ENCODE measurements at regions not wholly inside any gene's neighbourhood (a gene's known extent, or its start where the extent isn't known, plus 50 kb on each side); places are given as distances from the start of the nearest gene placed in this dataset.

- intact Hi-C loops (cut with DNase I; ENCODE audit: low total_unique reads), result no loop called here
- 27 to 55% (median 33%) methylated on average over 7 of the region's 7 CpGs for WGBS, 5 donors
Measured at GRCh38 chr10:6973899-6974298, 393.8 kb upstream of the PRKCQ start.

GRCh38 chr10:6972226-6972625 lies 392.1 kb upstream of the PRKCQ start:
- H3K9me3 ChIP-seq, result peaks cover 0 to 5% (median 0%) of the 10 kb centered on the region in 8 donors
- DNase-seq, result no peak
- no peaks in the 10 kb centered on the region for H3K27me3 ChIP-seq (replicated peaks in 1 of 7)
- WGBS, 5 donors, result 50 to 81% (median 70%) methylated on average over 6 of the region's 6 CpGs
- H3K36me3 ChIP-seq, result no peaks in the 10 kb centered on the region
- H3K4me3 ChIP-seq, result no peak overlapping the region
- no peak overlapping the region for H3K27ac ChIP-seq
- peaks cover 0 to 22% (median 4%) of the 10 kb centered on the region in 6 donors for H3K4me1 ChIP-seq
- intact Hi-C loops (cut with DNase I; ENCODE audit: low total_unique reads), result no loop called here
- TF ChIP-seq POLR2A (IDR thresholded peaks at IDR 0.05), result no peak
- no peak for TF ChIP-seq POLR2AphosphoS5 (IDR thresholded peaks at IDR 0.05)
- no peak for TF ChIP-seq CTCF (IDR thresholded peaks at IDR 0.05 in 8 of 11, conservative IDR thresholded peaks at IDR 0.05 in 3 of 11)

More at GRCh38 chr10:6973899-6974298, 393.8 kb upstream of the PRKCQ start:
- peak; percentile 72 for DNase-seq
- Histone ChIP-seq H3K9me3 (peaks cover 0 to 5% (median 0%) of the 10 kb centered on the region in 8 donors), H3K4me3 (no peak overlapping the region), H3K27ac (peak overlapping the region in 3 of 8 donors; percentile 14 to 62 (median 54)), H3K27me3 (replicated peaks in 1 of 7) (no peaks in the 10 kb centered on the region), H3K36me3 (no peaks in the 10 kb centered on the region), H3K4me1 (peaks cover 0 to 22% (median 4%) of the 10 kb centered on the region in 6 donors)
- no peak for TF ChIP-seq POLR2A (IDR thresholded peaks at IDR 0.05)
- TF ChIP-seq POLR2AphosphoS5 (IDR thresholded peaks at IDR 0.05), result peak in 1 of 3 donors; percentile 29
- TF ChIP-seq CTCF (IDR thresholded peaks at IDR 0.05 in 8 of 11, conservative IDR thresholded peaks at IDR 0.05 in 3 of 11), result no peak

GRCh38 chr10:6969659-6970058 lies 389.6 kb upstream of the PRKCQ start:
- no peak for TF ChIP-seq CTCF (IDR thresholded peaks at IDR 0.05 in 8 of 11, conservative IDR thresholded peaks at IDR 0.05 in 3 of 11)
- no peak for TF ChIP-seq POLR2A (IDR thresholded peaks at IDR 0.05)
- TF ChIP-seq POLR2AphosphoS5 (IDR thresholded peaks at IDR 0.05), result no peak
- Histone ChIP-seq H3K27me3 (replicated peaks in 1 of 7) (no peaks in the 10 kb centered on the region), H3K4me1 (peaks cover 0 to 19% (median 4%) of the 10 kb centered on the region in 6 donors), H3K27ac (no peak overlapping the region), H3K9me3 (peaks cover 0 to 3% (median 0%) of the 10 kb centered on the region in 8 donors), H3K36me3 (no peaks in the 10 kb centered on the region), H3K4me3 (no peak overlapping the region)
- WGBS, 5 donors, result 68 to 89% (median 86%) methylated on average over 4 of the region's 4 CpGs
- intact Hi-C loops (cut with DNase I; ENCODE audit: low total_unique reads), result no loop called here
- no peak for DNase-seq

GRCh38 chr10:6964543-6964942 lies 384.5 kb upstream of the PRKCQ start:
- no peak for DNase-seq
- peaks cover 0 to 3% (median 0%) of the 10 kb centered on the region in 8 donors for H3K9me3 ChIP-seq
- H3K36me3 ChIP-seq, result no peaks in the 10 kb centered on the region
- intact Hi-C loops (cut with DNase I; ENCODE audit: low total_unique reads), result no loop called here
- H3K27me3 ChIP-seq (replicated peaks in 1 of 7), result no peaks in the 10 kb centered on the region
- WGBS, 5 donors, result 59 to 92% (median 90%) methylated on average over 4 of the region's 4 CpGs
- no peak overlapping the region for H3K27ac ChIP-seq
- H3K4me1 ChIP-seq, result no peaks in the 10 kb centered on the region
- no peak for TF ChIP-seq POLR2A (IDR thresholded peaks at IDR 0.05)
- TF ChIP-seq POLR2AphosphoS5 (IDR thresholded peaks at IDR 0.05), result no peak
- no peak for TF ChIP-seq CTCF (IDR thresholded peaks at IDR 0.05 in 8 of 11, conservative IDR thresholded peaks at IDR 0.05 in 3 of 11)
- no peak overlapping the region for H3K4me3 ChIP-seq
